Ovary (tissue), 3 donors: ENCODE measurements at regions not wholly inside any gene's neighbourhood (a gene's known extent, or its start where the extent isn't known, plus 50 kb on each side); places are given as distances from the start of the nearest gene placed in this dataset.

Experiments used
- CTCF ChIP-seq, 3 donors: fragments of 450-650 bp in 2 of 3; fragments of 200-600 bp in 1 of 3; IDR thresholded peaks; one replicate each; pipeline versions ENCODE4 v1.5.1 to v1.8.0; 2016 to 2022; ENCODE audit warnings: antibody characterized with exemption in 3 of 3, mild to moderate bottlenecking in 1 of 3
- EP300 ChIP-seq: sonication (generic); formaldehyde crosslinking; IDR thresholded peaks from one replicate; pipeline ENCODE4 v1.6.1; 2017; ENCODE audit warnings: antibody characterized with exemption
- POLR2A ChIP-seq: fragments of 450-650 bp; IDR thresholded peaks from one replicate; pipeline ENCODE4 v1.6.1; 2017; ENCODE audit warnings: antibody characterized with exemption, mild to moderate bottlenecking, moderate library complexity
- donor health status: DM: no; HTN: no; CAD: no.

- no peak for TF ChIP-seq CTCF (IDR thresholded peaks at IDR 0.05)
- no peak for TF ChIP-seq POLR2A
- TF ChIP-seq EP300 = no peak
Observed at GRCh38 chrX:129039176-129039575, 484.1 kb downstream of the SMARCA1 start.
